HL-60 (cell line): ENCODE measurements at regions not wholly inside any gene's neighbourhood (a gene's known extent, or its start where the extent isn't known, plus 50 kb on each side); places are given as distances from the start of the nearest gene placed in this dataset.

Experiments used
- DNase-seq, 2 experiments: peaks; one replicate each; pipeline ENCODE4 v3.0.0-alpha.2; 2010 to 2020; ENCODE audit warnings: low read depth in 1 of 2, low spot score in 1 of 2
- H3K27ac ChIP-seq: fragments of 250-450 bp; sonication (Bioruptor Pico); replicated peaks from 2 replicates; pipeline ENCODE4 v1.5.1; 2020; ENCODE audit warnings: mild to moderate bottlenecking, moderate library complexity
- H3K27me3 ChIP-seq: fragments of 250-450 bp; sonication (Bioruptor Pico); 2 replicates; pipeline ENCODE4 v1.5.1; 2021; ENCODE audit warnings: mild to moderate bottlenecking, moderate library complexity; ENCODE audit not compliant: insufficient read depth, poor library complexity, severe bottlenecking
- H3K4me3 ChIP-seq: replicated peaks from 2 replicates; pipeline ENCODE4 v1.5.1; 2011; ENCODE audit warnings: mild to moderate bottlenecking, control low read depth, low read length; ENCODE audit not compliant: insufficient read depth
- CTCF ChIP-seq: IDR thresholded peaks from one replicate; pipeline ENCODE4 v1.5.1; 2011; ENCODE audit warnings: low read length, control low read depth, inconsistent platforms; ENCODE audit not compliant: insufficient read depth
- GABPA ChIP-seq: IDR thresholded peaks from 2 replicates; pipeline ENCODE4 v1.6.1; 2012; ENCODE audit warnings: low read depth
- POLR2AphosphoS5 ChIP-seq: IDR thresholded peaks from 2 replicates; pipeline ENCODE4 v1.6.1; 2012; ENCODE audit warnings: low read depth
- REST ChIP-seq: IDR thresholded peaks from 2 replicates; pipeline ENCODE4 v1.6.1; 2012; ENCODE audit warnings: low read depth; ENCODE audit not compliant: insufficient replicate concordance
- SPI1 ChIP-seq: IDR thresholded peaks from 2 replicates; pipeline ENCODE4 v1.6.1; 2012; ENCODE audit warnings: low read depth, mild to moderate bottlenecking, borderline replicate concordance

GRCh38 chr1:219119839-219120238 is 53.8 kb upstream of the LYPLAL1 start:
- no peaks in the 10 kb centered on the region for H3K27me3 ChIP-seq
- DNase-seq, result peak; percentile 41 to 42
- no peak overlapping the region for H3K4me3 ChIP-seq
- no peak overlapping the region for H3K27ac ChIP-seq
- TF ChIP-seq REST, result no peak
- no peak for TF ChIP-seq CTCF
- no peak for TF ChIP-seq SPI1
- no peak for TF ChIP-seq POLR2AphosphoS5
- TF ChIP-seq GABPA, result no peak

GRCh38 chr1:219120624-219121544 is 52.8 kb upstream of the LYPLAL1 start:
- DNase-seq, result peak; percentile 62 to 73
- no peaks in the 10 kb centered on the region for H3K27me3 ChIP-seq
- 0 out of 2 replicates have a peak, but pooled peaks have one; percentile 23 for TF ChIP-seq POLR2AphosphoS5
- TF ChIP-seq GABPA, result no peak
- no peak overlapping the region for H3K4me3 ChIP-seq
- H3K27ac ChIP-seq, result peak overlapping the region; percentile 43

GRCh38 chr1:219121679-219122078 is 52.0 kb upstream of the LYPLAL1 start:
- TF ChIP-seq GABPA, result no peak
- no peak for TF ChIP-seq SPI1
- no peak for TF ChIP-seq CTCF
- TF ChIP-seq REST, result no peak
- no peak for TF ChIP-seq POLR2AphosphoS5
- Histone ChIP-seq H3K4me3 (no peak overlapping the region), H3K27ac (no peak overlapping the region), H3K27me3 (no peaks in the 10 kb centered on the region)
- DNase-seq, result no peak

- DNase-seq, result no peak
- Histone ChIP-seq H3K4me3 (no peak overlapping the region), H3K27me3 (no peaks in the 10 kb centered on the region), H3K27ac (no peak overlapping the region)
- no peak for TF ChIP-seq GABPA
- TF ChIP-seq CTCF, result no peak
- no peak for TF ChIP-seq POLR2AphosphoS5
- TF ChIP-seq SPI1, result no peak
- TF ChIP-seq REST, result no peak
These were observed 50.6 kb upstream of the LYPLAL1 start for GRCh38 chr1:219123036-219123435.
